HFFc6 (cell line): ENCODE measurements at regions not wholly inside any gene's neighbourhood (a gene's known extent, or its start where the extent isn't known, plus 50 kb on each side); places are given as distances from the start of the nearest gene placed in this dataset.

Experiments used
- DNase-seq: peaks from one replicate; pipeline ENCODE4 v3.0.0-alpha.2; 2018
- H3K27ac Mint-ChIP-seq: 2 replicates; pipeline ENCODE4 v1.8.0; 2020; ENCODE audit warnings: mild to moderate bottlenecking, mixed read lengths
- H3K27me3 Mint-ChIP-seq: 2 replicates; pipeline ENCODE4 v1.8.0; 2021; ENCODE audit warnings: mild to moderate bottlenecking, moderate library complexity, mixed read lengths; ENCODE audit not compliant: insufficient read depth
- H3K36me3 Mint-ChIP-seq: 2 replicates; pipeline ENCODE4 v1.8.0; 2021; ENCODE audit warnings: low read depth, mixed read lengths
- H3K4me1 Mint-ChIP-seq: 2 replicates; pipeline ENCODE4 v1.8.0; 2020; ENCODE audit warnings: low read depth, mixed read lengths
- H3K4me3 Mint-ChIP-seq: 2 replicates; pipeline ENCODE4 v1.8.0; 2020; ENCODE audit warnings: mild to moderate bottlenecking, moderate library complexity, mixed read lengths
- H3K9me3 Mint-ChIP-seq: 2 replicates; pipeline ENCODE4 v1.8.0; 2020; ENCODE audit warnings: mild to moderate bottlenecking, mixed read lengths
- CTCF ChIP-seq: fragments of 200-600 bp; sonication (generic); IDR thresholded peaks from 2 replicates; pipeline ENCODE4 v1.5.0; 2021; ENCODE audit warnings: antibody characterized with exemption, mild to moderate bottlenecking

- TF ChIP-seq CTCF: no peak
- Mint-ChIP-seq H3K4me3 (no peak overlapping the region), H3K27me3 (peaks cover 53% of the 10 kb centered on the region)
Observed at GRCh38 chr10:100688201-100688600, 57.2 kb upstream of the PAX2 start.

GRCh38 chr10:100693821-100694220 lies 51.6 kb upstream of the PAX2 start:
- no peaks in the 10 kb centered on the region for H3K9me3 Mint-ChIP-seq
- H3K36me3 Mint-ChIP-seq: no peaks in the 10 kb centered on the region
- no peak for TF ChIP-seq CTCF
- H3K4me1 Mint-ChIP-seq: peaks cover 8% of the 10 kb centered on the region; the same call in 1 of the 2 replicates
- H3K4me3 Mint-ChIP-seq: no peak overlapping the region
- peaks cover 39% of the 10 kb centered on the region for H3K27me3 Mint-ChIP-seq
- no peak overlapping the region for H3K27ac Mint-ChIP-seq
- no peak for DNase-seq

More at GRCh38 chr10:100688201-100688600, 57.2 kb upstream of the PAX2 start:
- no peaks in the 10 kb centered on the region for H3K4me1 Mint-ChIP-seq
- no peaks in the 10 kb centered on the region for H3K36me3 Mint-ChIP-seq
- no peaks in the 10 kb centered on the region for H3K9me3 Mint-ChIP-seq
- DNase-seq: no peak
- H3K27ac Mint-ChIP-seq: no peak overlapping the region
